Activated CD4-positive, alpha-beta T cell treated with anti-CD3 and anti-CD28 coated beads, Interleukin-2, amount 10 ng/mL, durations not matched to agents 7 days and 5 days (primary cell): ENCODE measurements at regions not wholly inside any gene's neighbourhood (a gene's known extent, or its start where the extent isn't known, plus 50 kb on each side); places are given as distances from the start of the nearest gene placed in this dataset.

ENCODE experiments used
- CTCF ChIA-PET: fragments of 350-600 bp; sonication (Branson Sonifier 250); formaldehyde crosslinking; loops from one replicate; lab custom pipeline; 2021; ENCODE audit warnings: antibody characterized with exemption; lab: Charles Lee
- POLR2A ChIA-PET: fragments of 350-600 bp; sonication (Branson Sonifier 250); formaldehyde crosslinking; loops from one replicate; lab custom pipeline; 2021; ENCODE audit warnings: antibody characterized with exemption; lab: Charles Lee
- DNase-seq: peaks from one replicate; pipeline ENCODE4 v3.0.0-alpha.2; 2020
- H3K27ac Mint-ChIP-seq: one replicate; pipeline ENCODE4 v1.8.0; 2021; ENCODE audit warnings: mild to moderate bottlenecking, moderate library complexity, mixed read lengths
- H3K27me3 Mint-ChIP-seq: one replicate; pipeline ENCODE4 v1.8.0; 2021; ENCODE audit warnings: mixed read lengths
- H3K36me3 Mint-ChIP-seq: one replicate; pipeline ENCODE4 v1.8.0; 2021; ENCODE audit warnings: low read depth, mixed read lengths
- H3K4me1 Mint-ChIP-seq: one replicate; pipeline ENCODE4 v1.8.0; 2021; ENCODE audit warnings: mixed read lengths
- H3K4me3 Mint-ChIP-seq: one replicate; pipeline ENCODE4 v1.8.0; 2021; ENCODE audit warnings: mild to moderate bottlenecking, moderate library complexity, mixed read lengths
- H3K9me3 Mint-ChIP-seq: one replicate; pipeline ENCODE4 v1.8.0; 2021; ENCODE audit warnings: mixed read lengths

DNA sequence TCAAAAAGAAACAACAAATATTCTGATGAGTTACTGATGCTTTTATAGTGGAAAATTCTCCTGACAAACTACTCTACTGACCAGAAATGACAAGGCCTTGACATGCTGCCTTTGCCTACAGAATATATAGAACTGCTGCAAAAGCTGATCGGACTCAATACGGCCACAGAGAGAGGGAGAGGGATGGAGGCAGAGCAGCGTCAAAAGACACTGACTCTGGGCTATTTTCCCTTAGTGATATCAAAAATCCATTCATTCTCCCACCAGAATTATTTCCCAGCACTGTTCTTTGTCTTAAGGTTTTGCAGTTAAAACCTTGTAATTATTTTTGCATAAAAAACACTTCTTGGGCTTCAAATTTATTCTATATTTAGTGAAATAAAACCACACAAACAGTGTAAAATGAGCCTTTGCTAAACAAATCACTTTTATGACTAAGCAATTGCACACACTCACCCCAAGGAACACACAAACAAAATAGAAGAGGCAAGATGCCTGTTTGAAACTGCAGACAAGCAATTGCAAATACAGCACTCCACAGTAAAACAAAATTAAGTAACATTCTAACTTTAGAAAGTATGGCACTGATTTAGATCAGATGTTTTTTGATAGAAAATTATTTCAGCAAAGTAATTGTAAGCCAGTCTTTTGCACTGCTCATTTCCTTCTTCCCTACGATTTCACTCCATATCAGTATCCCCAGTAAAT is 1036.4 kb downstream of the ADGRL2 start:
- CTCF ChIA-PET: no interaction called here
- POLR2A ChIA-PET: no interaction called here
- no peaks in the 10 kb centered on the region for H3K4me1 Mint-ChIP-seq

DNA sequence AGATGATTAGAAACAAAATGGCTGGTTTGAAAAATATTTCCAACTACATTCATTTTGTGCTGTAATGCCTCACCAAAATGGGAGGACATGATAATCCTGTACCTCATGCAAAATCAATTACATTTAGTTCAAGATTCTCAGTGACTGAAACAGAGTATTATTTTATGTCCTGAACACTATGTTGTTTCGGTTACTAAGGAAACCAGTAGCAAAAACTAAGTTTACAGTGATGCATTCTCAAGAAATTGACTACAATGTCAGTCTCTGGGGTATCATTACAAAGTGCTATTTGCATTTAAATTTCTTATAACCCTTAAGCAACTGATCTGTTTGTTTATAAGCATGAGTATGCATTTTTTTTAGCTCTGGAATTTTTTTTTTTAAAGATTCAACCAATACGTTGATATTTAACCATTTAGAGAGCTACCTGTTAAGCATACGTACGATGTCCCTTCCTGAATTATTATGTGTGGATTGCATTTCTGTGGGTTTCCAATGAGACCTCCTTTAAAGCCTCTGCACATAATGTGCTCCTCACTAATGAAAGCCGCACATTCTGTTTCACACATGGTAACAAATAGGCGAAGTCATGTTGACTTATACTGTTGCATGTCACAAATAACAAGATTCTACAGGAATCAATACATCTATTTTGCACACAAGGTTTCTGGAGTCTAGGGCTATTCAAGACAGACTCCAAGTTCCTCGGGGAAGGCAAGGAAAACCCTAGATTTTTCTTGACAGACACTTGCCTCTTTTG is 1035.7 kb downstream of the ADGRL2 start:
- H3K27me3 Mint-ChIP-seq: no peaks in the 10 kb centered on the region
- H3K4me1 Mint-ChIP-seq: no peaks in the 10 kb centered on the region
- CTCF ChIA-PET: no interaction called here
- H3K4me3 Mint-ChIP-seq: no peak overlapping the region
- no peaks in the 10 kb centered on the region for H3K9me3 Mint-ChIP-seq
- POLR2A ChIA-PET: no interaction called here
- no peaks in the 10 kb centered on the region for H3K36me3 Mint-ChIP-seq
- no peak for DNase-seq
- no peak overlapping the region for H3K27ac Mint-ChIP-seq

More for the DNA sequence above, 1036.4 kb downstream of the ADGRL2 start:
- Mint-ChIP-seq H3K9me3 (no peaks in the 10 kb centered on the region), H3K4me3 (no peak overlapping the region), H3K27me3 (no peaks in the 10 kb centered on the region), H3K36me3 (no peaks in the 10 kb centered on the region), H3K27ac (no peak overlapping the region)
- DNase-seq: no peak

DNA sequence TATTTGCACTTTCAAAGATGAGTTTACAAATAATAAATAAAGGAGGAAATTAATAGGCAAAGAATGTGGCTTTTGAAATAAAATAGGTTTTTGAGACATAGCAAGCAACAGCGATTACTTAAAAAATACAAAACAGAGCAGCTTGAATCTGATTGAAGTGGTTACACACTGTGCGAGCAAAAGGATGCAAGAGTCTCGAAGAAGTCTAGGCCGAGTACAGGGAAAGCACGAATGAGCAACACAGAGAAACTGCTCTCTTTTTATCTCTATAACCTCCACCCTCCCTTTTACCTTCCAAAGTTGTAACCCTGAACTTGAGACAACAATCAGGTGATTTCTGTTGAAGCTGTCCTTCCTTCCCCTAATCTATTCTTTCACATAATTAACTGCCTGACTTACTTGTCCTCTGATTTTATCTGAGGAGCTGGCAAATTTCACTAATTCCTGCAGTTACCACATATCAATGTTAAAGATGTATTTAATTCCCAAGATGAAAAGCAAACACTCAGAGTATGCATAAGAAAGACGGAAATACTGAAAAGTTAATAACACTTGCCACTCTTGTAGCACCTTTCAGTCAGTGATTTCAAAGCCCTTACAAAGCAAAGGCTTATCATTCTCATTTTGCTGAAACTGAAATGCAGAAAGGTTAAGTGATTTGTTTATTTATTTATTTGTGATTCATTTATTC is 1030.1 kb downstream of the ADGRL2 start:
- H3K27me3 Mint-ChIP-seq: peaks cover 3% of the 10 kb centered on the region
- H3K4me1 Mint-ChIP-seq: peaks cover 9% of the 10 kb centered on the region
- H3K4me3 Mint-ChIP-seq: no peak overlapping the region
- H3K9me3 Mint-ChIP-seq: no peaks in the 10 kb centered on the region
- ChIA-PET POLR2A (no interaction called here), CTCF (no interaction called here)
- no peaks in the 10 kb centered on the region for H3K36me3 Mint-ChIP-seq
- H3K27ac Mint-ChIP-seq: peak overlapping the region; percentile 83
- DNase-seq: peak; percentile 16

- no peak for DNase-seq
- ChIA-PET CTCF (interaction anchor here (0.7 kb wide), 1 partner anchor 15 kb away, joined by 4 read pairs; no protein-coding TSS in a partner anchor), POLR2A (no interaction called here)
- Mint-ChIP-seq H3K4me3 (no peak overlapping the region), H3K27ac (no peak overlapping the region), H3K4me1 (peaks cover 9% of the 10 kb centered on the region), H3K36me3 (no peaks in the 10 kb centered on the region), H3K27me3 (peaks cover 3% of the 10 kb centered on the region), H3K9me3 (no peaks in the 10 kb centered on the region)
These were observed 1028.8 kb downstream of the ADGRL2 start for GRCh38 chr1:82829527-82829926.

DNA sequence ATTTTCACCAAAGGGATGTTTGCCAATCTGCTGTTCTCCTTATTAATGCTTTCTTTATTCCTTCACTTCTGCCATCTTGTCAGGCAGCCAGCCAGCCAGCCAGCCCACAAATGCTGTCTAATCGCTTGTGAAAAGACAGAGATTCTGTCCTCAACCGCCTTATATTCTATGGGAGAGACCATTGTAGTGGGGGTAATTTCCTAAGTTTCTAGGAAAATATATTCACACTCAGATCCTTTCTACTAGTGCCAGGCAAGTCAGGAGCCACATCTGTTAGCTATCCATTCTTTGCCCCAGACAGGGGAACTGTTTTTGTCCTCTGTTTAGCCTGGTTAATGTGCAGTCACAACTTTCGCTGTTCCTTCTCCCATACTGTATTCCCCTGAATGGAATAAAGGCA is 1023.1 kb downstream of the ADGRL2 start:
- Mint-ChIP-seq H3K36me3 (no peaks in the 10 kb centered on the region), H3K27ac (no peak overlapping the region), H3K27me3 (peaks cover 3% of the 10 kb centered on the region), H3K9me3 (no peaks in the 10 kb centered on the region), H3K4me3 (no peak overlapping the region), H3K4me1 (peaks cover 13% of the 10 kb centered on the region)
- ChIA-PET POLR2A (no interaction called here), CTCF (no interaction called here)
- DNase-seq: no peak

- Mint-ChIP-seq H3K36me3 (no peaks in the 10 kb centered on the region), H3K27ac (no peak overlapping the region), H3K4me3 (no peak overlapping the region), H3K4me1 (peaks cover 17% of the 10 kb centered on the region), H3K27me3 (no peaks in the 10 kb centered on the region), H3K9me3 (no peaks in the 10 kb centered on the region)
- no peak for DNase-seq
- ChIA-PET CTCF (no interaction called here), POLR2A (no interaction called here)
These were observed 1020.1 kb downstream of the ADGRL2 start for GRCh38 chr1:82820816-82821215.

GRCh38 chr1:82819234-82819633 is 1018.5 kb downstream of the ADGRL2 start:
- POLR2A ChIA-PET: no interaction called here
- CTCF ChIA-PET: no interaction called here
- Mint-ChIP-seq H3K27ac (peak overlapping the region; percentile 76), H3K9me3 (no peaks in the 10 kb centered on the region), H3K4me3 (no peak overlapping the region), H3K4me1 (peaks cover 17% of the 10 kb centered on the region), H3K36me3 (no peaks in the 10 kb centered on the region), H3K27me3 (no peaks in the 10 kb centered on the region)
- DNase-seq: no peak

- no peak overlapping the region for H3K4me3 Mint-ChIP-seq
These were observed 1017.9 kb downstream of the ADGRL2 start for GRCh38 chr1:82818586-82818985.

GRCh38 chr1:82813386-82813785 is 1012.7 kb downstream of the ADGRL2 start:
- POLR2A ChIA-PET: no interaction called here
- DNase-seq: no peak
- no peaks in the 10 kb centered on the region for H3K9me3 Mint-ChIP-seq
- no peak overlapping the region for H3K27ac Mint-ChIP-seq
- H3K36me3 Mint-ChIP-seq: no peaks in the 10 kb centered on the region
- H3K4me1 Mint-ChIP-seq: no peaks in the 10 kb centered on the region
- peaks cover 4% of the 10 kb centered on the region for H3K27me3 Mint-ChIP-seq
- no peak overlapping the region for H3K4me3 Mint-ChIP-seq
- CTCF ChIA-PET: no interaction called here

More at GRCh38 chr1:82818586-82818985, 1017.9 kb downstream of the ADGRL2 start:
- Mint-ChIP-seq H3K9me3 (no peaks in the 10 kb centered on the region), H3K27ac (peak overlapping the region; percentile 76), H3K27me3 (no peaks in the 10 kb centered on the region), H3K4me1 (peaks cover 17% of the 10 kb centered on the region), H3K36me3 (no peaks in the 10 kb centered on the region)
- ChIA-PET POLR2A (no interaction called here), CTCF (no interaction called here)
- no peak for DNase-seq

- H3K4me3 Mint-ChIP-seq: no peak overlapping the region
- H3K27ac Mint-ChIP-seq: no peak overlapping the region
- no peaks in the 10 kb centered on the region for H3K9me3 Mint-ChIP-seq
- POLR2A ChIA-PET: no interaction called here
- no peak for DNase-seq
- H3K27me3 Mint-ChIP-seq: peaks cover 4% of the 10 kb centered on the region
- H3K36me3 Mint-ChIP-seq: no peaks in the 10 kb centered on the region
- H3K4me1 Mint-ChIP-seq: no peaks in the 10 kb centered on the region
- CTCF ChIA-PET: no interaction called here
These were observed 1009.9 kb downstream of the ADGRL2 start for GRCh38 chr1:82810601-82811000.

DNA sequence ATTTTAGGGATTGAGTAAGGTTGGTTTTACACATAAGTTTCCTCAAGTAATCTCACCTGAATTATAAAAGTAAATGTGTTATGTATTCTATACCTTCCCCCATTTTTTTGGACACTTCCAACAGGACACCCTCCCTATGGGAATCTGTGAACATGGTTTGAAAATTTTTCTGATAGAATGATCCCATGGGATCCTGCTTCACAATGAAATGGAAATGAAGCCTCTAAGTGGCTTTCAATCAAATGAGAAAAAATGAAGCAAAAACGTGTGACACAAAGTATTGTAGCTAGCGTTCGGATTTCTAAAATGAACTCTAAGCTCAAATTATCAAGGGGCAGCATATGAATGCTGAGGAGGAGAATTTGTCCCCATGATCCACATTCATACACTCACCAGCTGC is 1006.8 kb downstream of the ADGRL2 start:
- POLR2A ChIA-PET: no interaction called here
- H3K4me1 Mint-ChIP-seq: no peaks in the 10 kb centered on the region
- DNase-seq: no peak
- H3K36me3 Mint-ChIP-seq: no peaks in the 10 kb centered on the region
- peaks cover 4% of the 10 kb centered on the region for H3K27me3 Mint-ChIP-seq
- no peaks in the 10 kb centered on the region for H3K9me3 Mint-ChIP-seq
- CTCF ChIA-PET: no interaction called here
- no peak overlapping the region for H3K27ac Mint-ChIP-seq
- H3K4me3 Mint-ChIP-seq: no peak overlapping the region

GRCh38 chr1:82806133-82806532 is 1005.4 kb downstream of the ADGRL2 start:
- Mint-ChIP-seq H3K27me3 (peaks cover 4% of the 10 kb centered on the region), H3K27ac (no peak overlapping the region), H3K4me1 (no peaks in the 10 kb centered on the region), H3K4me3 (no peak overlapping the region), H3K9me3 (no peaks in the 10 kb centered on the region), H3K36me3 (no peaks in the 10 kb centered on the region)
- ChIA-PET POLR2A (no interaction called here), CTCF (no interaction called here)
- no peak for DNase-seq

GRCh38 chr1:82801176-82801575 is 1000.4 kb downstream of the ADGRL2 start:
- no peak for DNase-seq
- Mint-ChIP-seq H3K27ac (no peak overlapping the region), H3K9me3 (no peaks in the 10 kb centered on the region), H3K36me3 (no peaks in the 10 kb centered on the region), H3K4me3 (no peak overlapping the region), H3K4me1 (no peaks in the 10 kb centered on the region), H3K27me3 (no peaks in the 10 kb centered on the region)
- CTCF ChIA-PET: no interaction called here
- POLR2A ChIA-PET: no interaction called here
